ENCODE measurements at regions not wholly inside any gene's neighbourhood (a gene's known extent, or its start where the extent isn't known, plus 50 kb on each side); places are given as distances from the start of the nearest gene placed in this dataset.
"Not testable (repeated sequence)": the region's sequence is repeated elsewhere in the genome, so short reads cannot be mapped to it uniquely, and the experiment has no call there.

GRCh38 chr11:97895572-97895971 lies 1125.2 kb upstream of the CNTN5 start:
- in situ Hi-C loops (cut with HindIII; ENCODE audit: low sequenced_read_pairs): no loop called here

- in situ Hi-C loops (cut with HindIII; ENCODE audit: low sequenced_read_pairs): no loop called here
These were observed 1117.9 kb upstream of the CNTN5 start for GRCh38 chr11:97902828-97903227.

- in situ Hi-C loops (cut with HindIII; ENCODE audit: low sequenced_read_pairs): no loop called here
These were observed 1115.6 kb upstream of the CNTN5 start for GRCh38 chr11:97905101-97905500.

- in situ Hi-C loops (cut with HindIII; ENCODE audit: low sequenced_read_pairs): no loop called here
These were observed 1115.1 kb upstream of the CNTN5 start for GRCh38 chr11:97905671-97906070.

- in situ Hi-C loops (cut with HindIII; ENCODE audit: low sequenced_read_pairs): no loop called here
These were observed 1112.4 kb upstream of the CNTN5 start for GRCh38 chr11:97908354-97908753.

- in situ Hi-C loops (cut with HindIII; ENCODE audit: low sequenced_read_pairs): no loop called here
These were observed 1110.9 kb upstream of the CNTN5 start for GRCh38 chr11:97909614-97910399.

GRCh38 chr11:97912629-97913028 lies 1108.1 kb upstream of the CNTN5 start:
- in situ Hi-C loops (cut with HindIII; ENCODE audit: low sequenced_read_pairs): no loop called here

GRCh38 chr11:97922933-97923332 lies 1097.8 kb upstream of the CNTN5 start:
- in situ Hi-C loops (cut with HindIII; ENCODE audit: low sequenced_read_pairs): not testable (repeated sequence)

GRCh38 chr11:97934572-97935208 lies 1086.1 kb upstream of the CNTN5 start:
- in situ Hi-C loops (cut with HindIII; ENCODE audit: low sequenced_read_pairs): no loop called here

GRCh38 chr11:97937501-97937900 lies 1083.2 kb upstream of the CNTN5 start:
- in situ Hi-C loops (cut with HindIII; ENCODE audit: low sequenced_read_pairs): no loop called here

GRCh38 chr11:97938789-97939188 lies 1082.0 kb upstream of the CNTN5 start:
- in situ Hi-C loops (cut with HindIII; ENCODE audit: low sequenced_read_pairs): no loop called here

GRCh38 chr11:97943493-97943892 lies 1077.3 kb upstream of the CNTN5 start:
- in situ Hi-C loops (cut with HindIII; ENCODE audit: low sequenced_read_pairs): no loop called here

GRCh38 chr11:97948793-97949192 lies 1072.0 kb upstream of the CNTN5 start:
- in situ Hi-C loops (cut with HindIII; ENCODE audit: low sequenced_read_pairs): no loop called here

GRCh38 chr11:97955595-97955994 lies 1065.2 kb upstream of the CNTN5 start:
- in situ Hi-C loops (cut with HindIII; ENCODE audit: low sequenced_read_pairs): no loop called here

GRCh38 chr11:97956904-97957303 lies 1063.8 kb upstream of the CNTN5 start:
- in situ Hi-C loops (cut with HindIII; ENCODE audit: low sequenced_read_pairs): no loop called here

GRCh38 chr11:97961431-97961830 lies 1059.3 kb upstream of the CNTN5 start:
- in situ Hi-C loops (cut with HindIII; ENCODE audit: low sequenced_read_pairs): no loop called here

- in situ Hi-C loops (cut with HindIII; ENCODE audit: low sequenced_read_pairs): no loop called here
These were observed 1058.0 kb upstream of the CNTN5 start for GRCh38 chr11:97962758-97963157.

- in situ Hi-C loops (cut with HindIII; ENCODE audit: low sequenced_read_pairs): no loop called here
These were observed 1057.0 kb upstream of the CNTN5 start for GRCh38 chr11:97963528-97964331.

GRCh38 chr11:97964332-97965004 lies 1056.3 kb upstream of the CNTN5 start:
- in situ Hi-C loops (cut with HindIII; ENCODE audit: low sequenced_read_pairs): no loop called here

GRCh38 chr11:97965849-97966646 lies 1054.7 kb upstream of the CNTN5 start:
- in situ Hi-C loops (cut with HindIII; ENCODE audit: low sequenced_read_pairs): no loop called here

All from DLD1 (cell line).